GM23248 (cell line): ENCODE measurements at regions not wholly inside any gene's neighbourhood (a gene's known extent, or its start where the extent isn't known, plus 50 kb on each side); places are given as distances from the start of the nearest gene placed in this dataset.

Source experiments
- DNase-seq: peaks from one replicate; pipeline ENCODE4 v3.0.0-alpha.2; 2015
- H2AFZ ChIP-seq: fragments of 200-600 bp; sonication (generic); 2 replicates; pipeline ENCODE4 v1.6.1; 2016; ENCODE audit warnings: antibody characterized with exemption
- H3F3A ChIP-seq: fragments of 200-600 bp; sonication (generic); 2 replicates; pipeline ENCODE4 v1.6.1; 2016; ENCODE audit warnings: mild to moderate bottlenecking, antibody characterized with exemption, mixed run types; ENCODE audit not compliant: insufficient read depth
- H3K27ac ChIP-seq: fragments of 200-600 bp; sonication (generic); 2 replicates; pipeline ENCODE4 v1.5.1; 2016; ENCODE audit warnings: mild to moderate bottlenecking
- H3K27me3 ChIP-seq: fragments of 200-600 bp; sonication (generic); replicated peaks from 2 replicates; pipeline ENCODE4 v1.6.1; 2016; ENCODE audit warnings: mild to moderate bottlenecking; ENCODE audit not compliant: insufficient read depth
- H3K36me3 ChIP-seq: fragments of 200-600 bp; sonication (generic); 2 replicates; pipeline ENCODE4 v1.6.1; 2016; ENCODE audit warnings: low read depth, mild to moderate bottlenecking
- H3K4me1 ChIP-seq: fragments of 200-600 bp; sonication (generic); 2 replicates; pipeline ENCODE4 v1.6.1; 2016; ENCODE audit warnings: mild to moderate bottlenecking; ENCODE audit not compliant: insufficient read depth
- H3K4me2 ChIP-seq: fragments of 200-600 bp; sonication (generic); one replicate; pipeline ENCODE4 v1.6.1; 2016; ENCODE audit warnings: mild to moderate bottlenecking; ENCODE audit not compliant: unreplicated experiment
- H3K4me3 ChIP-seq: fragments of 200-600 bp; sonication (generic); 2 replicates; pipeline ENCODE4 v1.5.1; 2016; ENCODE audit warnings: mild to moderate bottlenecking
- H3K79me2 ChIP-seq: fragments of 200-600 bp; sonication (generic); 2 replicates; pipeline ENCODE4 v1.6.1; 2016; ENCODE audit warnings: mild to moderate bottlenecking; ENCODE audit not compliant: insufficient read depth
- H3K9ac ChIP-seq: fragments of 200-600 bp; sonication (generic); 2 replicates; pipeline ENCODE4 v1.6.1; 2016; ENCODE audit warnings: mild to moderate bottlenecking
- H3K9me2 ChIP-seq: fragments of 200-600 bp; sonication (generic); 2 replicates; pipeline ENCODE4 v1.6.1; 2016; ENCODE audit warnings: mixed run types, mild to moderate bottlenecking, moderate library complexity; ENCODE audit not compliant: insufficient read depth
- H3K9me3 ChIP-seq: fragments of 200-600 bp; sonication (generic); one replicate; pipeline ENCODE4 v1.6.1; 2017; ENCODE audit warnings: low read depth
- H4K20me1 ChIP-seq: fragments of 200-600 bp; sonication (generic); 2 replicates; pipeline ENCODE4 v1.6.0; 2016; ENCODE audit not compliant: insufficient read depth
- EZH2 ChIP-seq: fragments of 200-600 bp; sonication (generic); IDR thresholded peaks from 2 replicates; pipeline ENCODE4 v1.6.1; 2018; ENCODE audit warnings: antibody characterized with exemption, mild to moderate bottlenecking; ENCODE audit not compliant: insufficient read depth, poor library complexity, severe bottlenecking
- EZH2phosphoT487 ChIP-seq: fragments of 200-600 bp; sonication (generic); IDR thresholded peaks from 2 replicates; pipeline ENCODE4 v1.6.1; 2018; ENCODE audit warnings: antibody characterized with exemption, moderate library complexity, mild to moderate bottlenecking, low read depth; ENCODE audit not compliant: insufficient read depth
- WGBS, 2 experiments: methylation state at CpG; one replicate each; pipeline ENCODE4 v1.1.6; 2015 to 2017; ENCODE audit warnings: low lambda C conversion rate in 2 of 2, low coverage in 1 of 2; ENCODE audit errors: missing lambda C conversion rate in 2 of 2; 5-methylcytosine and 5-hydroxymethylcytosine counted together
- in situ Hi-C: fragments of 300-500 bp; cut with MboI; formaldehyde crosslinking; loops from 2 replicates; pipeline ENCODE4 v1.15.0; 2020

- in situ Hi-C loops: no loop called here
These were observed 87.7 kb upstream of the GNAZ start for GRCh38 chr22:22982616-22983015.

GRCh38 chr22:22983123-22983522 is 87.2 kb upstream of the GNAZ start:
- Histone ChIP-seq H3F3A (no peaks in the 10 kb centered on the region), H3K27me3 (no peaks in the 10 kb centered on the region), H3K4me3 (no peak overlapping the region), H3K36me3 (no peaks in the 10 kb centered on the region), H2AFZ (no peak overlapping the region), H3K79me2 (no peaks in the 10 kb centered on the region), H3K9ac (no peak overlapping the region), H3K9me2 (no peaks in the 10 kb centered on the region), H3K27ac (no peak overlapping the region), H4K20me1 (no peaks in the 10 kb centered on the region), H3K9me3 (no peaks in the 10 kb centered on the region), H3K4me2 (no peak overlapping the region), H3K4me1 (no peaks in the 10 kb centered on the region)
- in situ Hi-C loops: no loop called here
- TF ChIP-seq EZH2 (no peak), EZH2phosphoT487 (no peak)
- WGBS, 2 experiments: 28 to 45% methylated on average over 2 of the region's 2 CpGs
- DNase-seq: no peak

More at GRCh38 chr22:22982616-22983015, 87.7 kb upstream of the GNAZ start:
- no peaks in the 10 kb centered on the region for H3K9me3 ChIP-seq
- no peaks in the 10 kb centered on the region for H3F3A ChIP-seq
- H3K27ac ChIP-seq: no peak overlapping the region
- no peak overlapping the region for H3K9ac ChIP-seq
- no peaks in the 10 kb centered on the region for H3K27me3 ChIP-seq
- H3K4me2 ChIP-seq: no peak overlapping the region
- WGBS, 2 experiments: 2 to 10% methylated on average over 2 of the region's 2 CpGs
- no peak overlapping the region for H3K4me3 ChIP-seq
- DNase-seq: no peak
- H3K9me2 ChIP-seq: no peaks in the 10 kb centered on the region
- no peak overlapping the region for H2AFZ ChIP-seq
- H3K4me1 ChIP-seq: no peaks in the 10 kb centered on the region
- no peak for TF ChIP-seq EZH2phosphoT487
- no peak for TF ChIP-seq EZH2
- H3K79me2 ChIP-seq: no peaks in the 10 kb centered on the region
- H3K36me3 ChIP-seq: no peaks in the 10 kb centered on the region
- no peaks in the 10 kb centered on the region for H4K20me1 ChIP-seq

DNA sequence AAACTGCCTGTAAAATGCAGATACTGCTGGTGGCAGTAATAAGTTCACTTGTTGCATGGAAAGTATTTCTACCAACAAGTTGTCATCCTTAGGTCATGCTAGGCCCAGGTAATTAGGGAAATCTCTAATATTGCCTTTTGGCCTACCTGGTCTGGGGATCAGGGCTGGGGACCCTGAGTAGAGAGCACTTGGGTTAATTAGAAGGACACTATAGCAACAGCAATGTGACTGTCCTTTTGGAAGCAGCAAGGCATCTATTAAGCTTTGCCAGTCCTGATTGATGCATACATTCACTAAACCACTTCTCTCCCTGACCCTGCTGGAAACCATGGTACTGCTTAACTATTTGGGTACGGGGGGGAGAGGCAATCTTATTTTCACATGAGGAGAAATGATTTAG is 86.5 kb upstream of the GNAZ start:
- Histone ChIP-seq H3K27ac (no peak overlapping the region), H2AFZ (no peak overlapping the region), H3F3A (no peaks in the 10 kb centered on the region), H3K4me3 (no peak overlapping the region), H3K4me2 (no peak overlapping the region), H3K9me3 (no peaks in the 10 kb centered on the region), H3K79me2 (no peaks in the 10 kb centered on the region), H3K36me3 (no peaks in the 10 kb centered on the region), H3K27me3 (no peaks in the 10 kb centered on the region), H4K20me1 (no peaks in the 10 kb centered on the region), H3K9ac (no peak overlapping the region), H3K9me2 (no peaks in the 10 kb centered on the region), H3K4me1 (no peaks in the 10 kb centered on the region)
- WGBS, 2 experiments: 6 to 11% methylated on average over 1 of the region's 1 CpG
- DNase-seq: no peak
- in situ Hi-C loops: no loop called here
- TF ChIP-seq EZH2phosphoT487: no peak
- no peak for TF ChIP-seq EZH2

GRCh38 chr22:22984967-22985366 is 85.4 kb upstream of the GNAZ start:
- in situ Hi-C loops: no loop called here

DNA sequence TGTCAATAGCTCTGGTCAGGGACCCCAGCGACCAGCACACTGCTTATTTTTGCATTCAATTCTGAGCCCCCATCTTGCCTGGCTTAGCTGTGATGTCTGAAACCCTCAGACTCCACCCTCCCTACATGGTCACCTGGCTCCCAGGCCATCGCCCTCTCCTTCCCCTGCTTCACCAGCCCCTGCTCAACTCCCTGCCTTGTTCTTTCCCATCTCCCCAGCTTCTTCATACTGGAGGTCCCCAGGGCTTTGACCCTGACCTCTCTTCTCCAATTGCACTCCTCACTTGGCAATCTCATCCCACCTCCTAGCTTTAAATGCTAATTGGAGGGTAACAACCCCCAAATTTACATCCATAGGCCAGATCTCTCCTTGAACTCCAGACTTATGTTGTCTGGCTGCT is 84.3 kb upstream of the GNAZ start:
- TF ChIP-seq EZH2phosphoT487: no peak
- TF ChIP-seq EZH2: no peak
- H4K20me1 ChIP-seq: no peaks in the 10 kb centered on the region
- no peaks in the 10 kb centered on the region for H3K9me2 ChIP-seq
- H3K4me3 ChIP-seq: no peak overlapping the region
- no peak overlapping the region for H2AFZ ChIP-seq
- no peak overlapping the region for H3K4me2 ChIP-seq
- H3K36me3 ChIP-seq: no peaks in the 10 kb centered on the region
- no peaks in the 10 kb centered on the region for H3K4me1 ChIP-seq
- H3K27me3 ChIP-seq: no peaks in the 10 kb centered on the region
- no peaks in the 10 kb centered on the region for H3K9me3 ChIP-seq
- 14 to 16% methylated on average over 2 of the region's 2 CpGs for WGBS, 2 experiments
- H3F3A ChIP-seq: no peaks in the 10 kb centered on the region
- H3K9ac ChIP-seq: no peak overlapping the region
- no peak overlapping the region for H3K27ac ChIP-seq
- in situ Hi-C loops: no loop called here
- no peaks in the 10 kb centered on the region for H3K79me2 ChIP-seq
- DNase-seq: no peak

More at GRCh38 chr22:22984967-22985366, 85.4 kb upstream of the GNAZ start:
- Histone ChIP-seq H4K20me1 (no peaks in the 10 kb centered on the region), H3K36me3 (no peaks in the 10 kb centered on the region), H2AFZ (no peak overlapping the region), H3K4me3 (no peak overlapping the region), H3F3A (no peaks in the 10 kb centered on the region), H3K9me3 (no peaks in the 10 kb centered on the region), H3K9ac (no peak overlapping the region), H3K79me2 (no peaks in the 10 kb centered on the region), H3K4me2 (no peak overlapping the region), H3K27ac (no peak overlapping the region), H3K9me2 (no peaks in the 10 kb centered on the region), H3K27me3 (no peaks in the 10 kb centered on the region), H3K4me1 (no peaks in the 10 kb centered on the region)
- TF ChIP-seq EZH2 (no peak), EZH2phosphoT487 (no peak)
- 63 to 64% methylated on average over 2 of the region's 2 CpGs for WGBS, 2 experiments
- no peak for DNase-seq
